C4-2B (cell line): ENCODE measurements at regions not wholly inside any gene's neighbourhood (a gene's known extent, or its start where the extent isn't known, plus 50 kb on each side); places are given as distances from the start of the nearest gene placed in this dataset.

ENCODE experiments used
- H3K27ac ChIP-seq: fragments of 450-650 bp; 2 replicates; pipeline ENCODE4 v1.5.1; 2017
- CTCF ChIP-seq: fragments of 450-650 bp; conservative IDR thresholded peaks from 2 replicates; pipeline ENCODE4 v1.5.1; 2017; ENCODE audit warnings: mild to moderate bottlenecking
- ZFX ChIP-seq: fragments of 450-650 bp; IDR thresholded peaks from 2 replicates; pipeline ENCODE4 v1.6.1; 2017

DNA sequence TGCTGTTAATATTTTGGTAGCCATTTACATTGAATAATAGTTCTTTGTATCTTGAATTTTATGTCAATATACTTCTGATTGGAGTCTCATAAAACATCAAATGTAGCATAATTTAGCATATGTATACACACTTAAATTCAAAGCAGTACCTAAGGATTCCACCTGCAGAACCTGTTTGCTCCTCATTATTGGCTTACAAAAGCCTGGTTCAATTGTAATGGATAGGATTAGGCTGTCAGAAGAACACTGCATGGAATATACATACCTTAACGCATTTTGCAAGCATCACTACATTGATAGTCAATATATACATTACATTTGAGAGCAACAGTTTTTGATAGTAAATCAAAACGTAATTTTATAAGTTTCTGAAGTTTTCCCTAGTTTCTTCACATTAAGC lies 711.3 kb upstream of the COX7C start:
- TF ChIP-seq ZFX (no peak), CTCF (no peak)
- no peak overlapping the region for H3K27ac ChIP-seq

DNA sequence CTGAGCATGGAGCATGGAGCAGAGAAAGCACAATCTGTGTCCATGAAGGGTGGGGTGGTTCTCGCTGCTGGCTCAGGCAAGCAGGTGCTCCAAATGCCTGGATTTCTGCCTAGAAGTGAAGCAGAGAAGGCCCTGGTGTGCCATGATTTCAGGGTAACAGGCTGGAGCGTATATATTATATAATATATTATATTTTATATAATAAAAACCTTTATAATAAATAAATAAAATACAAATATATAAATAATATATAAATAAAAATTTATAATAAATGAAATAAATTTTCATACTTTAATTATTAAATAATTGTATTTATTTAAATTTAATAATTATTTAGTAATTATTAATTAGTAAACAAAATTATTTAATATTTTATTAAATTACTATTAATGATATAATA lies 707.4 kb upstream of the COX7C start:
- TF ChIP-seq CTCF: no peak
- no peak for TF ChIP-seq ZFX

DNA sequence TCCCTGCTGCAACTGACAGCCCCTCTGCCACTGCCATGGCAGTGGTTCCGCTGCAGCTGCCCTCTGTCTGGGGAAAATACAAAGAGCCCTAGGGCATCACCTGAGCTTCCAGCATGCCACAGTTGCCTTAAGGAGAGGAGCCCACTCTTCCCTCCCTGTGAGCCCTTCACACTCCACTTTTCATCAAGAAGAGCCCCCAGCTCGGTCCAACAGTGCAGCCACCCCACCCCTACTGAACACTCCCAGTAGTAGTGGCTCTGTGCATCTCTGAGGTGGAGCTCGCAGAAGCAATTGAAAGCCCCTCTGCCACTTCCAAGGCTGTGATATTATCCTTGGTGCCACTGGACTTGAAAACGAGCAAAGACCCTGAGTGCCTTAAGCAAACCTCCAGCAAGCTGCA lies 696.8 kb upstream of the COX7C start:
- H3K27ac ChIP-seq: no peak overlapping the region

More for the DNA sequence above, 707.4 kb upstream of the COX7C start:
- H3K27ac ChIP-seq: no peak overlapping the region

DNA sequence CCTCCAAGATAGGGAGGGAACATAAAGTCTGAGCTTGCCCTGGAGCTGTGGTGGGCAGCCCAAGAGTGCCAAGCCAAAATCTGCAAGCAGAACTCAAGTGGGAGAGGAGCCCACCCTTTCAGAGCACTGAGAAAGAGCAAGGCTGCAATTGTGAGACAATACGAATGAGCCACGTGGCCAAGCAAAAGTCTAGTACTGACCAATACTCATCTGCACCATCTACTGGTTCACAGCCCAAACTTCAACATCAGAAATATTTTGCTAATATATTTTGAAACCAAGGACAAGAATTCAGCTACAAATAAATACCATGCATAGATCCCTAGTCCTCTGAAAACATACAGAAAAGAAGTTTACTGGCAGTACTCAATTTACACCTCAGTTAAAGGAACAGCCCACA lies 696.2 kb upstream of the COX7C start:
- H3K27ac ChIP-seq: no peak overlapping the region
- TF ChIP-seq ZFX (no peak), CTCF (peak; percentile 29)

More for the DNA sequence above, 696.8 kb upstream of the COX7C start:
- TF ChIP-seq CTCF: no peak

GRCh38 chr5:85927632-85928031 lies 690.1 kb upstream of the COX7C start:
- no peak overlapping the region for H3K27ac ChIP-seq
- TF ChIP-seq ZFX: no peak
- no peak for TF ChIP-seq CTCF

GRCh38 chr5:85929713-85930112 lies 688.0 kb upstream of the COX7C start:
- no peak for TF ChIP-seq CTCF
- no peak for TF ChIP-seq ZFX
- H3K27ac ChIP-seq: no peak overlapping the region

DNA sequence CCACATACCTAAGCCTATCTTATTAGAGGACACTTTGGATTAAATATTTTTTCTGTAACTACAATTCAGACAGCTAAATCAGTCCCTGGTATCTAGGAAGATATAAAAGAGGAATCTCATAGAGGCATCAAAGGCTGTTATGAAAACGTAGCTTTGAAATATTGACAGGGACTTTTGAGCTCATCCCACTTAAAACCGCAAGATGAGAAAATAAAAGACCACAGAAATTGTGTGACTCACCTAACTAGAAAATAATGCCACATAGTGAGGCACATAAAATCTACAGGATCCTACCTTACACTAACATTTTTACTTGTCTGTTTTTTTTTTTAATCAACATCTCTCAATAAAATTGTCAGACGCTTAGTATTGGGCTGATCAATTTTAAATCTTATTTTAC lies 686.5 kb upstream of the COX7C start:
- no peak overlapping the region for H3K27ac ChIP-seq
- TF ChIP-seq ZFX (no peak), CTCF (no peak)
